ENCODE measurements at regions not wholly inside any gene's neighbourhood (a gene's known extent, or its start where the extent isn't known, plus 50 kb on each side); places are given as distances from the start of the nearest gene placed in this dataset.

GRCh38 chr15:94858449-94858848, 627.1 kb downstream of the MCTP2 start:
- TF ChIP-seq REST (IDR thresholded peaks at IDR 0.05; ENCODE audit: insufficient read depth in 1 of 2, low read depth in 2 of 2, low read length in 2 of 2), result no peak
- no peak for TF ChIP-seq POLR2AphosphoS5 (IDR thresholded peaks at IDR 0.05; ENCODE audit: low read depth, low read length)
- TF ChIP-seq TAF1 (IDR thresholded peaks at IDR 0.05; ENCODE audit: borderline replicate concordance, insufficient read depth, low read length), result no peak

Measured in PFSK-1 (cell line).